NCI-H128 (cell line): ENCODE measurements at regions not wholly inside any gene's neighbourhood (a gene's known extent, or its start where the extent isn't known, plus 50 kb on each side); places are given as distances from the start of the nearest gene placed in this dataset.

Experiments used
- DNase-seq: peaks from one replicate; lab custom pipeline; 2025; ENCODE audit not compliant: unreplicated experiment; lab: John Stamatoyannopoulos, UW

DNA sequence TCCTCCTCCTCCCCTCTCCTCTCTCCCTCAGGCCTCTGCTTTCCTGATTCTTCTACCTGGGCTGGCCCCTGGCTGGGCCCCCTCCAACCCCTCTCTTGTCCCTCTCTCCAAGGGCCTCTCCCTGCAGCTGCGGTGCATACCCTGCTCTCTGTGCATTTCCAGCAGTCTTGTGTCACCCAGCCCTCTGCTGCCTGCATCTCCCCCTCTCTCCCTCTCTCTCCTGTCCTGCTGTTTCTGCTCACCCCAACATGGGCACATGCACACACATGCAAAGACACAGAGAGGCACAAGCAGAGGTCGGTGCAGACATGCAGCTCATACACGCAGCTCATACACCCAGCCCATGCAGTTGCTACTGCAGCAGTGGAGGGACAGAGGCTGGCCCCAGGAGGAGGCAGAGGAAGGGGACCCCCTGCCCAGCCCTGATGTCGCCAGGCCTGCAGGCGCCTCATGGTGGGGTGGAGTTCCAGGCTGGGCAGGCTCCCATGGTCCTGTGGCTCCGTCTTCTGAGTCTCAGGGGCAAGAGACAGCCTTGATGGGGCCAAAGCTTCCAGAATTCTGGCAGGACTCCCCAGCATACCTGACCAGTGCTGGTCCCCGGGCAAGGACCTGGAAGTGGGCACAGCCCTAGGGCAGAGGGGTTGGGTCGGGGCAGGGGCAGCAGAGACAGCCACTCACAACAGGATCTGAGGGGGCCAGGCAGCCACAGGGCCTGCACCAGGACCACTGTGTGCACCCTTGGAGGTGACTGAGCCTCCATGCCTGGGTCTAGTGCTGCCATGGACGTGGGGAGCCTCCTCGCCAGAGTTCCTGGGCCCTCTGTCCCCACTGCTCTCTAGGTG lies 216.9 kb downstream of the C9orf50 start:
- DNase-seq: no peak

DNA sequence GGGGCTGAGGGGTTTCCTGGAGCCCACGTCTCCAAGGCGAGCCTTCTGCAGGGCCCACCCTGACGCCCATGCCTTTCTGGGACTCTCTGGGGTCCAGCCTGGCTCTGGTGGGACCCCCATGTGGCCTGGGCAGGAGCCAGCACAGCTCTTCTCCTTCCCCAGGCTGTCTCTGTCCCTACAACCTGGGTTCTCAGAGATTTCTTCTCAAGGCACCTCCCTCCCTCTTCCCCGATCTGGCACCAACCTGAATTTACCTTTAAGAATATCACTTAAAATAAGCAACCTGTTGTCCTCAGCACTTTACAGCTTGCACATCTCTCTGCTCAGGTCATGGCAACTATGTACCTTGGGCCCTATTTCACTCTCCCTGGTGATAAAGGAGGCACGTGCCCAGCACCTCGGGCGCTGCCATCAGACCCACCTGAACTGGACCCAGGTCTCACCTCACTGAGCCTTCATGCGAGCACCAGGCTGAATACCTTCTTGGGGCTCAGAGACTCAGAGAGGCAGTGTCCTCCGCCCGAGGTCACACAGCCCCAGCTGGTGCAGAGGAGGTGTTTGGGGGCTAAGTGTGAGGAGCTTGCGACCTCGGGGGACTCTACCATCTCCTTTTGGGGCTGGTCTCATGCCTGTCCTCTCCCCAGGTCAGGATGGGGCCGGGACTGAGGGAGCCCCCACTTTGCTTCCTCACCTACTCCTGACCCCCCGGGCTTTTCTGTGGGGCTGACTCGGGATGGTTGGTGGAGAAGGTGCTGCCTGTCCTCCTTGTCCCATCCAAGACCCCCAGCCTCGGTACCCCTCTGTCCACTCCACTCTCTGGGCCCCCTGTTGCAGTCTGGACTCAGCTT lies 217.7 kb downstream of the C9orf50 start:
- no peak for DNase-seq

DNA sequence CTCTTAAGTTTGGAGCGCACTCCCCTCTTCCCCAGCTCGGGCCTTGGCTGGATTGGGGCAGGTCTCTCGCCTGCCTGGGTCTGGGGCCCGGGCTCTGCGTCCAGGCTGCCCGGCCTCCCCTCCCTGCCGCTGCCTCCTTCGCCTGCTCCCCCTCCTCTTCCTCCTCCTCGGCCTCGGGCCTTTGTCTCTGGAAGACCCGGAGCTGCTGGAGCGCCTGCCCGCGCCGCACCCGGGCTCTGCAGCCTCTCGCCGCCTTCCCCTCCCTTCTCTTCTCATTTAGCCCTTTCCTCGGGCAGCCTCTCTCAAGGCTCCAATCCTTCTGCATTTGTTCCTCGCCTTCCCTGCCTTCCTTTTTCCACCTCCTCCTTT lies 218.5 kb downstream of the C9orf50 start:
- no peak for DNase-seq

DNA sequence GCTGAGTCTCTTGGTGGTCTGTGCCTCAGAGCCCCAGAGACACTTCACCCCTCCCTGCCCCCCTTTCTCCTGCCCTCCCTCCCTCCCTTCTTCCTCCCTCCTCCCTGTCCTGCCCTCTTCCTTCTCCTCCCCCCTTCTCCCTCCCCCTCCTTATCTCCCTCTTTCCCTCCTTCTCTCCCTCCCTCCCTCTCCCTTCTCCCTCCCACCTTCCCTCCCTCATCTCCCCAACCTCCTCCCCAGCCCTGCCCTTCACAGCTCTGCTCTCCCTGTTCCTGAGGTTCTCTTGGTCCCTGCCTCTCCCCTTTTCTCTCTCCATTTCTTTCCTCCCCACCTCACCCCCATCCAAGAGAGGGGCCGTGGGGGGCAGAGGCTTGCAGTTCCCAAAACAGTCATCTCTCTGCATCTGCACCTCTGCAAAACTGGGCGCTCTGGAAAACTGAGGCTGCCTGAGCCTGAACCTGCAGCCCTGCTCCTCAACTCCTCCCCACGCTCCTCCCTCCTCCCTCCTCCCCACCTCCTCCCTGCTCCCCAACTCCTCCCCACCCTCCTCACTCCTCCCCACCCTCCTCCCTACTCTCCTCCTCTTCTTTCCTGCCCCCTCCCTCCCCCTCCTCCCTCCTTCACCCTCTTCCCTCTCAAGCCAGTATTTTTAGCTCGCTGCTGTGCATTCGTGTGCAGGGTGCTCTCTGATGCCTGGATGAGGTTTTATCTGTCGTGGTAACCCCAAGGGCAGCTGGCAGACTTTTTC lies 219.1 kb downstream of the C9orf50 start:
- no peak for DNase-seq

DNA sequence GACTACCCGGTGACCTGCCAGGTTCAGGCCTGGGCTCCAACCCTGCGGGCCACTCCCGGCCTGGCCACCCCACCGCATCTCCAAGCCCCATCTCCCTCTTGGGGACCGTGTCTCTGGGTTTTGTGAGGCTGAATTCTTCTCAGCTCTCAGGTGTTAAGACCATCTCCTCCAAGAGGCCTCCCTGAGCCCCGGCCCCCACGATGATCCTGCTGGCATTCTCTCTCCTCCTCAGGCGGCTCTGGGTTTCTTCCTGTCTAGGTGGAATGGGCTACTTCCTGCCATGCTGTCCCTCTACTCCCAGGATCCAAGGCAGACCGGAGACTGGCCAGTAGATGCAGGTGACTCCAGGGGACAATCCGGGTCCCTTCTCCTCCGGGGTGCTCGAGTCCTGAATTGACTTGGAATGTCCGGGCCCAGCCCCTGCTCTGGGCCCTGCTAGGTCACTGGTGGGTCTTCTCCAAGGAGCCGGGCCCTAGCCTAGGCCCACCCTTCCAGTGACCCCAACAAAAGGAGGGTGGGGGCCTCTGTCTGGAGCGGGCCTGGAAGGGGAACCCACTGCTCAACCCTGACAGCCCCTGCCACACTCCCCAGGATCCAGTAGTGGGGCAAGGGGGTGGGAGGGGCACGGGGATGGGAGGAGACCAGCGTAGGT lies 219.8 kb downstream of the C9orf50 start:
- DNase-seq: no peak

DNA sequence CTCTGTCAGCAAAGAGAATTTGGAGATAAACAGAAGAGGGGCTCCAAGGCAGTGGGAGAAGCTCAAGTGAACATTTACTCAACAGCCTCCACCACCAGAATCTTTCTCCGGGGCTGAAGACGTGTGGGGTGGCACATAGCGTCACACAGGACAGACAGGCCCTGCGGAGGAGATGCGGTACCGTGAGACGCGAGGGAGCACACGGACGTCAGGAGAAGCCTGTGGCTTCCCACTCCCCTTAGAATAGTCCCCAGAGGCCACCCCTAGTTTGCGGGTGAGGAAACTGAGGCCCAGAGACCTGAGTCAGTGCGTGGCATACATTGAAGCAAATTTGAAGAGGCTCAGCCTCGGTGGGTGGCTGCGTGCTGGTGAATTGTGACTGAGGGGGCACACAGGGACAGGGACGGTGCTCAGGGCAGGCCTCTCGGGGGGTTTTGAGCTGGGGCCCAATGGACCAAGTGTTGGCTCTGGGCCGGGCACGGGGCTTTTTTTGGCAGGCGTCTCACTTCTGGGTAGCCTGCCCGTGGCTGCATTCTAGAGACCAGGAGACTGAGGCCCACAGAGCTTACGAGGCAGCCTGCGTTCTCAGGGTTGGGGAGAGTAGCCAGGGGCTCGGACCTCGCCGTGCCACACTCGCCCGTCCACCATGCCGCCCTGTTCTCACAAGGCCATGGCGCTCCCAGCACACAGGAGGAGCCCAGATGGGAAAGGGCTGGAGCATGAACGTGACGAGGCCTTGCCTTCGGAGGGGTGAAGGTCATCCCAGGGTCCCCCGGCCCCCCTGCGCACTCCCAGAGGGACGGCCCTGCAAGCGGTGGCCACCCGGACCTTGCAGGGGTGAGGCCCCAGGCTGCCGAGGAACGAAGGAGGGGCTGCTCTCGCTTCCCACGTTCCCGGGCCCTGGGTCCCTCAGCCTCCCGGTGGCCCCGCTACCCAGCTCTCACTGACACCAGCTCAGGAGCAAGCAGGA lies 220.6 kb downstream of the C9orf50 start:
- DNase-seq: no peak

DNA sequence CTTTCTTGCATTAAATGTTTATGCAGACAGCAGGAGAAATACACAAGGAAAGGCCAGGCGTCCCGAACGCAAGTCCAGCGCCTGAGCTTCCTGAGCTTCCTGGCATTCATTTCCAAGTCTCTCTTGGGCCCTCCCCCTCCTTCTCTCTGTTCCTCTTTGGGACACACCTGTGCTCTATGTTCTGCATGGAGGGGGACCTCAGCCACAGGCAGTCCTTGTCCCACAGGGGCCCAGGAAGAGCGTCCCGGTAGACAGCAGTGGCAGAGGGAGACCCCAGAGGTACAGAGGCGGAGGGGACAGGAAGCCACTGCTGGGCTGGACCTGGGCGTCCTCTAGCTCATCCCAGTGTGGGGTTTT lies 221.3 kb downstream of the C9orf50 start:
- no peak for DNase-seq

DNA sequence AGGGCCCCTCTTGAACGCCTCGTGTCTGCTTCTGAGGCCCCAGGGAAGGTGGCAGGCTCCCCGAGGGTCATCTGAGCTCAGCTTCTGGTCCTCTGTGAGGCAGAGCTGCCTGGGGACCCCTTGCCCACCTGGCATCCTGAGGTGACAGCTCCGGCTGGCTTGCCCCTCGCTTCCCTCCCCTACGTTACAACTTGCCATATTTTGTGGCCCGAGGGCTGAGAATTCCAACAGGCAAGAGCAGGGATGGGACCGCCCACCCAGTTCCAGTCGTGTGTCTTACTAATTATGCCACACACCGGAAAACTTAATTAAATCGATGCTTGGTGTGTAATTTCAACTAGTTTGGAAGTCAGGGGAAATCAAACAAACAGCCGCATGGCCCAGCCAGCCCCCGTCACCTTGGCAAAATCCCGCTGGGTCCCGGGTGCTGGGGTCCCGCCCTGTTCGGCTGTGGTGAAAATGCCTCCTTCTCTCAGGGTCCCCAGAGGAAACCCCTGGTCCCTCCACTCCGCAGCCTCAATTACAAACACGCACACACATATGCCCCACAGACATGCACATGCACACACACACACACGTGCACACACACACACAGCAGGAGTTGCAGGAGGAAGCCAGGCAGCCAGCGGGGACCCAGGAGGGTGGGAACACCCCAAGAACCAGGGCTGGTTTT lies 221.0 kb upstream of the IER5L start:
- DNase-seq: no peak

DNA sequence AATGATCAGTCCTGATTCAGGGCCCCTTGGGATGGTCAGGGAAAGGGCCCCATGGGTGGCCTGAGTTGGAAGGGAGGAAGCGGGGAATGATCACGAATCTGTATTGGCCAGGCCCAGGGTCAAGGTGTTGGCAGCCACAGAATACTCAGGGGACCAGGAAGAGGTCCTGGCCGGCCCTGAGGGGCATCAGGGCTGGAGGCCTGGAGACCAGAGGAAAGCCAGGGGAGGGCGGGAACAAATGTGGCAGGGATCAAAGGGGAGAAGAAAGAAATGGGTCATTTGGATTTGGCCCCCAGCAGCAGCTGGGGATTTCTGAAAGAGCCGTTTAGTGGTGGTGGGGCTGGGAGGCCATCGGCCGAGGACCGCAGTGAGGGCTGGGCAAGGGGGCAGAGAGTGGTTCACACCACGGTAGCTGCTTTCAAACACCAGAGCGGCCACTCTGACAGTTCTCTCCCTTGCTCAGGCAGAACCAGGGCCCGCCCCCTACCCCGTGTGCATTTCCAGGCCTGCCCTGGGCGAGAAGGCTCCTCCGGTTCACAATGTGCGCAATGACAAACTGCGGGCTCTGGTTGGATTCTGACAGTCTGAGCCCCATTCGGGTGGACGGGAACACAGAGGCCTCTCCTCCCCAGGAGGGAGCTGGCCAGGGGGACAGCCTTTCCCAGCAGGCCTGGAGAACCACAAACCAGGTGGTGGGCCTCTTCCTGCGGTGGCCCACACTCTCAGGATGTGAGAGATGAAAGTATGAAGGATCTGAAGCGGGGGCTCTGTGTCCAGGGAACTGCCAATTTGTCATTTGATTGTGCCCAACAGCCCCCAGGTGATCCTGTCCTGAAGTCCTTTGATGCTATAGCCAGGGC lies 220.3 kb upstream of the IER5L start:
- DNase-seq: no peak

DNA sequence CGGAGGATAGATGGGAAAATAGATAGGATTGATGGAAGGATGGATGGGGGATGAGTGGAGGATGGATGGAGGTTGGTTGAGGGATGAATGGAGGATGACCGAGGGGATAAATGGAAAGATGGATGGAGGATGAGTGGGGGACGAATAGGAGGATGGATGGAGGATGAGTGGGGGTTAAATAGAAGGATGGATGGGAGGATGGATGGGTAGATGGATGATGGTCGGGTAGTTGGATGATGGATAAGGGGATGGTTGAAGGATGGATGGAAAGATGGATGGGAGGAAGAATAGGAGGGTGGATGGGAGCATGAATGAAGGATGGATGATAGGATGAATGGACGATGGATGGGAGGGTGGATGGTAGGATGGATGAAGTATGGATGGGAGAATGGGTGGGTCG lies 219.3 kb upstream of the IER5L start:
- DNase-seq: no peak

DNA sequence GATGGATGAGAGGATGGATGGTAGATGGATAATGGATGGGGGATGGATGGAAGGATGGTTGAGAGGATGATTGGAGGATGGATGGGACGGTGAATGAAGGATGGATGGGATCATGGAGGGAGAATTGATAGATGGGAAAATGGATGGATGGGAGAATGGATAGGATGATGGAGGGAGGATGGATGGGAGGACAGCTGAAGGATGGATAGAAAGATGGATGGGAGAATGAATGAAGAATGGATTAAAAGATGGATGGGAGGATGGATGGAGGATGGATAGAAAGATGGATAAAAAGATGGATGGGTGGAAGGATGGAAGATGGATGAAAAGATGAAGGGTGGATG lies 218.3 kb upstream of the IER5L start:
- DNase-seq: no peak

DNA sequence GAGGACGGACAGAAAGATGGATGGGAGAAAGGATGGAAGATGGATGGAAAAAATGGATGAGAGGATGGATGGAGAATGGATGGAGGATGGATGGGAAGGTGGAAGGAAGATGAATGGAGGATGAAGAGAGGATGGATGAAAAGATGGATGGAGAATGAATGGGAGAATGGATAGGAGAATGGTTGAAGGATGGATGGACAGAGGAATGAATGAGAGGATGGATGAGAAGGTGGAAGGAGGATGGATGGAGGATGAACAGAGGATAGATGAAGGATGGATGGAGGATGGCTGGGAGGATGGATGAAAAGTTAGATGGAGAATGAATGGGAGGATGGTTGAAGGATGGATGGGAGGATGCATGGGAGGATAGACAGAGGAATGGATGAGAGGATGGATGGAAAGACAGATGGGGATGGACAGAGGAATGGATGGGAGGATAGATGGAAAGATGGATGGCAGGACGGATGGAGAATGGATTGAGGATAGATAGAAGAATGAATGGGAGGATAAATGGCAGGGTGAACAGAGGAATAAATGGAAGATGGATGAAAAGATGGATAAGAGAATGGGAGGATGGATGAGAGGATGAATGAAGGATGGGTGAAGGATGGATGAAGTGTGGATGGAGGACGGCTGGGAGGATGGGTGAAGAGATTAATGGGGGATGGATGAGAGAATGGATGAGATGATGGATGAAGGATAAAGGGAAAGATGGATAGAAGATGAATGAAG lies 217.7 kb upstream of the IER5L start:
- no peak for DNase-seq

DNA sequence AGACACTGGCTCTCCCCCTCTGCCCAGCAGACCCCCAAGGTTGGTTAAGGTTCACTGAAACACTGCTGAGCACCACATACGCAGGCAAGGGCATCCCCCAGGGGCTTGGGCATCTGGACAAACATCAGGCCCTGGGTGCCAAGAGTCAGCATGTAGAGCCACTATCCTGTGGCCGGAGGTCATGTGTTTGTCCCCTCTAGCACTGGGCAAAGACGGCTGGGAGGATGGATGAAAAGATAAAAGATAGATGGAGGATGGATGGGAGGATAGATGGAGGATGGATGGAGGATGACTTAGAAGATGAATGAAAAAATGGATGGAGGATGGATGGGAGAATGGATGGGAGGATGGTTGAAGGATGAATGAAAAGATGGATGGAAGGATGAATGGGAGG lies 216.8 kb upstream of the IER5L start:
- DNase-seq: no peak

DNA sequence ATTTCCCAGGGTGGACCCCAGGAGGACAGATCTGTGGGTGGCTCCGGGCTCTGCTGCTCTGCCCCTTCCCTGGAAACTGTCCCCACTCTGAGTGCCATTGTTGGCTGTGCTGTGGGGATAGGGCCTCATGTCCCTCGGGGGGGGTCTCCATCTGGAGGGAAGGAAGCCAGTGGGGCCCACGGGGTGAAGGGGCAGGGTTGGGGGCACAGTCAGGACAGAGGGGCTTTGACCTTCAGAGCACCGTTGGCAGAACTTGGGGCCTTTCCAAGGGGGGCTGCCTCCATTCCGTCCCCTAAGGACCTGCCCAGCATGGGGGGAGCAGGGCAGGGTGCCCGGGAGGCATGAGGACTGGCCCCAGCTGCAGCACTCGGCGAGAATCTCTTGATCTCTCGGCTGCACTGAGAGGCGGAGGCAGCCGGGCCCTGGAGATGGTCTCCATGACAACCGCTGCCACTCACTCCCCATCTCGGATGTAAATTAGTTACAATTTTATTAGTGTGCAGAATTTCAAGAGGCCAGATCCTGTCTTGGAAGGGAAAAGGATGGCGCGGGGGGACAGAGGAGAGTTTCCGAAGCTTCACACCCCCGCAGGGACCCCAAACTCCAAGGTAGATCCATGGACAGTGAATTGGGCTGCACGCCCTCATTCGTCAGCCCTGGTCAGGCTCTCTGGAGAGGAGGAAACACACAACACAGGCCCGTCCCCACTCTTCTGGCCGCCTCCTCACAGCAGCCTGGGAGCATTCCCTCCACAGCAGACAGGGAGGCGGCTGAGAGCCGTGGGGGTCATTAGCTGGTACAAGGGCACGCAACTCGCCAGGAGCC lies 216.2 kb upstream of the IER5L start:
- peak; percentile 42 for DNase-seq

DNA sequence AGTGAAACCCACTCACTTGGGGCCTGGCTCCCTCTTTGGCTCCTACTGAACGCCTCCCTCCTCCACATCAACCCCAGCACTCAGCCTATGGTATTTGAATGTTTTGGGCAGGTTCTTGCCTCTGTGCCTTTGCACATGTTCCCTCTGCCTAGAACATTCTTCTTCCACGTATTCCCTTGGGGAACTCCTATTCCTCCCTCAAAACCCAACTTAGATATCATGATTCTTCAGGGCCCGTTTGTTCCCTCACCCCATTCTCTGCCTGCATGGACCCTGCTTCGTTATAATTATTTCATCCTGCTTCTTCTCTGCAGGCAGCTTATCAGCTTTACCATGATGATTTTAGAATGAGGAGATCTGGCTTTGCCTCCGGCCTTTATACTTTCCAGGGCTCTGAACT lies 215.0 kb upstream of the IER5L start:
- DNase-seq: no peak

DNA sequence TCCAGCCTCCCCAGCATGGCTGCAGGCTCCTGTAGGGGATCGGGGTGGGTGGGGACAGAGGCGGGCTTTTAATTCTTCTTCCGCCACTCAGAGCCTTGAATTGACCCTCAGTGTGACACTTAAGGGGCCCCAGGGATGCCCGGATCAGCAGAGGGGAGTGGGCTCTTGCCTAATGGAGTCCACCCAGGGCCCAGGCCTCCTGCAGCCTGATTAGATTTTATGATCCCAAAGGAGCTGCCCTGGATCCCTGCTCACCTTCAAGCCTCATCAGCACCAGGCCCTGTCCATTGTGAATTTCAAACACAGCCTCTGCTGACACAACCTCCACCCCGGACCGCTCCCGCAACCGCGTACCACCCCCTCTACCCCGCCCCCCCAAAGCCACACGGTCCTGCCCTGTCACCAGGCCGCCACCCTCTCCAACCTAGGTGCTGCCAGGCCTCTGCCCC lies 214.1 kb upstream of the IER5L start:
- no peak for DNase-seq

DNA sequence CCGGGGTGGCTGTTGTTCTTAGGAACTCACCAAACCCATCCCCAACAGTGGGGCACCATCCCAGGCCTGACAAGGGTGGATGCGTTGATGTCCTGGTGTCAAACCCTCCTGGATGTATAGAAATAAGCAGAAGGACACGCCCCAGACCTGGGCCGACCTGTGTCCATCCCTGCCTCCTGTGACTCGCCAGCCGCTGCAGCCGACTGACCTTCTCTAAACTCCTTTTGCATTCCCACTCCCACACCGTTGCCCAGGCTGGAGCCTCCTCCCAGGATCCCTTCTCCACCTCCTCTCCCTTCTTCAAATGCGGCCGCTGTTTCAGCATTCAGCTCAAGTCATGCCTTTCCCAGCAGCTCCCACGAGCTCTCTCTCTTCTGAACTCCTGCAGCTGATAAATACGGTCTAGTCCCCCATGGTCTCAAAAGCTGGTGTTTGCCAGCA lies 213.2 kb upstream of the IER5L start:
- no peak for DNase-seq
